IMR-90 (cell line): ENCODE measurements at regions not wholly inside any gene's neighbourhood (a gene's known extent, or its start where the extent isn't known, plus 50 kb on each side); places are given as distances from the start of the nearest gene placed in this dataset.

Experiments used
- CEBPB ChIP-seq: IDR thresholded peaks from 2 replicates; pipeline ENCODE4 v1.6.1; 2012; ENCODE audit warnings: low read depth, low read length, improper control_type of control experiment
- FOS ChIP-seq: fragments of 150-350 bp; IDR thresholded peaks from 2 replicates; pipeline ENCODE4 v1.6.1; 2016; ENCODE audit warnings: low read depth, low read length
- MAFK ChIP-seq: IDR thresholded peaks from 2 replicates; pipeline ENCODE4 v1.6.1; 2012; ENCODE audit warnings: low read depth, low read length, improper control_type of control experiment
- POLR2A ChIP-seq: IDR thresholded peaks from 2 replicates; pipeline ENCODE4 v1.6.1; 2012; ENCODE audit warnings: mild to moderate bottlenecking, low read depth, low read length
- TF ChIP-seq, protein P1 (sequence below): conservative IDR thresholded peaks from 2 replicates; pipeline ENCODE4 v1.5.1; 2012; ENCODE audit warnings: mild to moderate bottlenecking, low read depth, low read length, improper control_type of control experiment
- TF ChIP-seq, protein P2 (sequence below): fragments of 150-350 bp; IDR thresholded peaks from 2 replicates; pipeline ENCODE4 v1.6.1; 2017; ENCODE audit warnings: mild to moderate bottlenecking, antibody characterized with exemption, low read length, low read depth

GRCh38 chr14:51398898-51399297, 158.9 kb downstream of the TMX1 start:
- TF ChIP-seq, protein P1, sequence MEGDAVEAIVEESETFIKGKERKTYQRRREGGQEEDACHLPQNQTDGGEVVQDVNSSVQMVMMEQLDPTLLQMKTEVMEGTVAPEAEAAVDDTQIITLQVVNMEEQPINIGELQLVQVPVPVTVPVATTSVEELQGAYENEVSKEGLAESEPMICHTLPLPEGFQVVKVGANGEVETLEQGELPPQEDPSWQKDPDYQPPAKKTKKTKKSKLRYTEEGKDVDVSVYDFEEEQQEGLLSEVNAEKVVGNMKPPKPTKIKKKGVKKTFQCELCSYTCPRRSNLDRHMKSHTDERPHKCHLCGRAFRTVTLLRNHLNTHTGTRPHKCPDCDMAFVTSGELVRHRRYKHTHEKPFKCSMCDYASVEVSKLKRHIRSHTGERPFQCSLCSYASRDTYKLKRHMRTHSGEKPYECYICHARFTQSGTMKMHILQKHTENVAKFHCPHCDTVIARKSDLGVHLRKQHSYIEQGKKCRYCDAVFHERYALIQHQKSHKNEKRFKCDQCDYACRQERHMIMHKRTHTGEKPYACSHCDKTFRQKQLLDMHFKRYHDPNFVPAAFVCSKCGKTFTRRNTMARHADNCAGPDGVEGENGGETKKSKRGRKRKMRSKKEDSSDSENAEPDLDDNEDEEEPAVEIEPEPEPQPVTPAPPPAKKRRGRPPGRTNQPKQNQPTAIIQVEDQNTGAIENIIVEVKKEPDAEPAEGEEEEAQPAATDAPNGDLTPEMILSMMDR: no peak
- TF ChIP-seq POLR2A: peak; percentile 68
- peak; percentile 76 for TF ChIP-seq CEBPB
- peak; percentile 54; the same call in 1 of the 2 replicates for TF ChIP-seq FOS
- TF ChIP-seq, protein P2, sequence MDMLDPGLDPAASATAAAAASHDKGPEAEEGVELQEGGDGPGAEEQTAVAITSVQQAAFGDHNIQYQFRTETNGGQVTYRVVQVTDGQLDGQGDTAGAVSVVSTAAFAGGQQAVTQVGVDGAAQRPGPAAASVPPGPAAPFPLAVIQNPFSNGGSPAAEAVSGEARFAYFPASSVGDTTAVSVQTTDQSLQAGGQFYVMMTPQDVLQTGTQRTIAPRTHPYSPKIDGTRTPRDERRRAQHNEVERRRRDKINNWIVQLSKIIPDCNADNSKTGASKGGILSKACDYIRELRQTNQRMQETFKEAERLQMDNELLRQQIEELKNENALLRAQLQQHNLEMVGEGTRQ: no peak
- 0 out of 2 replicates have a peak, but pooled peaks have one; percentile 54 for TF ChIP-seq MAFK
